HL-60 (cell line): ENCODE measurements at regions not wholly inside any gene's neighbourhood (a gene's known extent, or its start where the extent isn't known, plus 50 kb on each side); places are given as distances from the start of the nearest gene placed in this dataset.

Source experiments
- DNase-seq, 2 experiments: peaks; one replicate each; pipeline ENCODE4 v3.0.0-alpha.2; 2010 to 2020; ENCODE audit warnings: low read depth in 1 of 2, low spot score in 1 of 2
- H3K27ac ChIP-seq: fragments of 250-450 bp; sonication (Bioruptor Pico); replicated peaks from 2 replicates; pipeline ENCODE4 v1.5.1; 2020; ENCODE audit warnings: mild to moderate bottlenecking, moderate library complexity
- H3K27me3 ChIP-seq: fragments of 250-450 bp; sonication (Bioruptor Pico); 2 replicates; pipeline ENCODE4 v1.5.1; 2021; ENCODE audit warnings: mild to moderate bottlenecking, moderate library complexity; ENCODE audit not compliant: insufficient read depth, poor library complexity, severe bottlenecking
- H3K4me3 ChIP-seq: replicated peaks from 2 replicates; pipeline ENCODE4 v1.5.1; 2011; ENCODE audit warnings: mild to moderate bottlenecking, control low read depth, low read length; ENCODE audit not compliant: insufficient read depth
- GABPA ChIP-seq: IDR thresholded peaks from 2 replicates; pipeline ENCODE4 v1.6.1; 2012; ENCODE audit warnings: low read depth
- POLR2AphosphoS5 ChIP-seq: IDR thresholded peaks from 2 replicates; pipeline ENCODE4 v1.6.1; 2012; ENCODE audit warnings: low read depth
- REST ChIP-seq: IDR thresholded peaks from 2 replicates; pipeline ENCODE4 v1.6.1; 2012; ENCODE audit warnings: low read depth; ENCODE audit not compliant: insufficient replicate concordance
- SPI1 ChIP-seq: IDR thresholded peaks from 2 replicates; pipeline ENCODE4 v1.6.1; 2012; ENCODE audit warnings: low read depth, mild to moderate bottlenecking, borderline replicate concordance
- TF ChIP-seq, protein P1 (sequence below): IDR thresholded peaks from one replicate; pipeline ENCODE4 v1.5.1; 2011; ENCODE audit warnings: low read length, control low read depth, inconsistent platforms; ENCODE audit not compliant: insufficient read depth

DNA sequence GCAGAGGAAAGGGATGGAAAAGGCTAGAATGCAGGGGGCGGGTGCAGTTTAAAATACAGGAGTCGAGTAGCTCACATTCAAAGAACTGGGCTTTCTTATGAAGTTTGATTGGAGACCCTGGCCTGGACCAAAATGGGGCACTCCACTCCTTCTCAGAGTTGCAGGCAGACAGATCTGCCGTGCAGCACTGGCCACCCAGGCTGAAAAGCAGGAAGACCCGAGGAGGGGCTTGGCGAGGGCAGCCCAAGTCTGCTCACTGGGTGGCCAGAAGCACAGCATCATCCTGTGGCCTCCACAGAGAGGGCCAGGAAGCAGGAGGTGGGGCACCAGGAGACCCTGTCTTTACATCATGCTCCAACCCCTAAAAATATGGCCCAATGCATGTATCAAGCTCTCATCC is 109.1 kb upstream of the BCL2L14 start:
- no peak overlapping the region for H3K4me3 ChIP-seq
- no peaks in the 10 kb centered on the region for H3K27me3 ChIP-seq
- H3K27ac ChIP-seq, result no peak overlapping the region
- TF ChIP-seq SPI1, result no peak
- no peak for TF ChIP-seq REST
- TF ChIP-seq POLR2AphosphoS5, result no peak
- TF ChIP-seq, protein P1, sequence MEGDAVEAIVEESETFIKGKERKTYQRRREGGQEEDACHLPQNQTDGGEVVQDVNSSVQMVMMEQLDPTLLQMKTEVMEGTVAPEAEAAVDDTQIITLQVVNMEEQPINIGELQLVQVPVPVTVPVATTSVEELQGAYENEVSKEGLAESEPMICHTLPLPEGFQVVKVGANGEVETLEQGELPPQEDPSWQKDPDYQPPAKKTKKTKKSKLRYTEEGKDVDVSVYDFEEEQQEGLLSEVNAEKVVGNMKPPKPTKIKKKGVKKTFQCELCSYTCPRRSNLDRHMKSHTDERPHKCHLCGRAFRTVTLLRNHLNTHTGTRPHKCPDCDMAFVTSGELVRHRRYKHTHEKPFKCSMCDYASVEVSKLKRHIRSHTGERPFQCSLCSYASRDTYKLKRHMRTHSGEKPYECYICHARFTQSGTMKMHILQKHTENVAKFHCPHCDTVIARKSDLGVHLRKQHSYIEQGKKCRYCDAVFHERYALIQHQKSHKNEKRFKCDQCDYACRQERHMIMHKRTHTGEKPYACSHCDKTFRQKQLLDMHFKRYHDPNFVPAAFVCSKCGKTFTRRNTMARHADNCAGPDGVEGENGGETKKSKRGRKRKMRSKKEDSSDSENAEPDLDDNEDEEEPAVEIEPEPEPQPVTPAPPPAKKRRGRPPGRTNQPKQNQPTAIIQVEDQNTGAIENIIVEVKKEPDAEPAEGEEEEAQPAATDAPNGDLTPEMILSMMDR, result no peak
- no peak for TF ChIP-seq GABPA
- no peak for DNase-seq

DNA sequence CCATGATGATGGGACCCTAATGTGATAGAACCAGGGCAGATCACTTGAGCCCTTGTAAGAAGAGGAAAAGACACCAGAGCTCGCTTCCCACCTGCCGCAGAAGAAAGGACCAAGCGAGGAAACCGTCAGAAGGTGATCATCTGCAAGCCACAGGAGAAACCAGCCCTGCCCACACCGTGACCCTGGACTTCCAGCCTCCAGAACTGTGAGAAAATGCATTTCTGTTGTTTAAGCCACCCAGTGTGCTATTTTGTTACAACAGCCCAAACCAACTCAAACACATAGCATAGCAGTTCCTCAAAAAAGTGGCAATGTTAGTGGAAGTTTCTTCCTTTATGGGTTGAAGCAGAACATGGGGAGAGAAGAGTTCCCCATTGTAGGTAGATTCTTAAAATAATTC is 107.9 kb upstream of the BCL2L14 start:
- no peak overlapping the region for H3K4me3 ChIP-seq
- peak; percentile 24 to 49 for DNase-seq
- no peak overlapping the region for H3K27ac ChIP-seq
- TF ChIP-seq SPI1 (peak; percentile 96), REST (no peak), POLR2AphosphoS5 (no peak)
- H3K27me3 ChIP-seq, result no peaks in the 10 kb centered on the region

- H3K27me3 ChIP-seq, result no peaks in the 10 kb centered on the region
- H3K4me3 ChIP-seq, result no peak overlapping the region
- H3K27ac ChIP-seq, result no peak overlapping the region
- no peak for DNase-seq
- TF ChIP-seq REST, result no peak
- TF ChIP-seq POLR2AphosphoS5, result no peak
- no peak for TF ChIP-seq GABPA
- TF ChIP-seq, protein P1, result no peak
- TF ChIP-seq SPI1, result no peak
Observed at GRCh38 chr12:11963841-11964471, 106.8 kb upstream of the BCL2L14 start.
